ENCODE measurements at regions not wholly inside any gene's neighbourhood (a gene's known extent, or its start where the extent isn't known, plus 50 kb on each side); places are given as distances from the start of the nearest gene placed in this dataset.
"Not testable (repeated sequence)": the region's sequence is repeated elsewhere in the genome, so short reads cannot be mapped to it uniquely, and the experiment has no call there.

DNA sequence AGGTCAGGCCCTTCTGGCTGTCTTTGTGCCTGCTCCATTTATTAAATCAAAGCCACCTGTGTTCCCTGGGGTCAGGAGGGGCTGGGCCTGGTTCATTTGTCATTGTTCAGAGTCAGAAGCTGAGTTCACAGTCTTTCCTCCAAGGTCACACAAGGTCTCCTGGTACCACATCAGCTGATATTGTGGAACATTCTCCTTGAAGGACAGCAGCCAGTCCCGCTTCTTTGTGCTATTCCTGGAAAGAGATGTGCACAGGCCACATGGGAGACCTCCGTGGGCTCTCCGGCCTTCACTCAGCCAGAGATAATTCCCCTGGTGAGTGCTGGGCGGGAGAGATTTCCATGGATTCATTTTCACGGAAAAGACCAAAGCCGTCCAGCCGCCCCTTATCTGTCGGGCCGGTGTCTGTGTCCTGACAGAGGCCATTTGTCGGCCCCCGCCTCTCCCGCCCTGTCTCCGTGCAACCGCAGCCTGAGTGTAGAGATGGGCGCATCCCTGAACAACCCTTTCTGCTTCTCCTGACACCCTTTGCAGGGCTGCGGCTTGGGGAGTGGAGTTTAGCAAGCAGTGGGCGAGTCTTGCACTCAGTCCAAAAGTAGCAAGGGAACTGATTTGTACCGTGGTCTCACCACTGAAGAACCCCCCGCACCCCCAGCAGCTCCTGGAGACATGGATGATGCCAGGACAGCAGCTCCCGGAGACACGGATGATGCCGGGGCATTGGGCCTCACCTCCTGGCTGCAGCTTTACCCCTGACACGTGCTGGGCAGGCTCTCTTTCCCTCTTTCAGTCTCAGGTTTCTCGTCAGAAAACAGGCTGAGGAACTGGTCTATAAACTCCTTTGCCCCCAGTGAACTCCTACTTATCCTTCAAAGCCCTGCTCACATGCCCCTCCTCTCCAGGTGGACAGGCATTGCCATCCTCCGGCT is 198.4 kb downstream of the LAT start:
- not testable (repeated sequence) for DNase-seq (ENCODE audit: low read depth in 2 of 2)

- DNase-seq (ENCODE audit: low read depth in 2 of 2), result no peak
These were observed 197.6 kb downstream of the LAT start for GRCh38 chr16:29182501-29182900.

- not testable (repeated sequence) for DNase-seq (ENCODE audit: low read depth in 2 of 2)
These were observed 197.1 kb downstream of the LAT start for GRCh38 chr16:29181921-29182411.

GRCh38 chr16:29181254-29181780 is 196.5 kb downstream of the LAT start:
- DNase-seq (ENCODE audit: low read depth in 2 of 2), result not testable (repeated sequence)

DNA sequence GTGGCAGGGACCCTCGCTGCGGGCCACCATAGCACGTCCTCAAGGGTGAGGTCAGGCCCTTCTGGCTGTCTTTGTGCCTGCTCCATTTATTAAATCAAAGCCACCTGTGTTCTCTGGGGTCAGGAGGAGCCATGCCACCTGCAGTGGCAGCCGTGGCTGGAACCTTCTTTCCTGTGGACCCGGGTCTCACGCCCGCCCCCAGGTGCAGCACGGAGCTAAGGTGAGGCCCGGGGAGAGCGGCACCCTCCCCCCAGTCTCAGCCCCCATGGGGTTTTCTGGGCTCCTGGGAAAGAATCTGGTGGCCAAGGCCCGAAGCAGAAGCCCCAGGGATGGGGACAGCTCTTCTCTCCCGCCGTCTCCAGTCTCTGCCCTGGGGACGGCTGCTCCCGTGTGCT is 195.4 kb downstream of the LAT start:
- DNase-seq (ENCODE audit: low read depth in 2 of 2), result not testable (repeated sequence)

- DNase-seq (ENCODE audit: low read depth in 2 of 2), result not testable (repeated sequence)
These were observed 194.8 kb downstream of the LAT start for GRCh38 chr16:29179401-29180205.

GRCh38 chr16:29177888-29178726 is 193.3 kb downstream of the LAT start:
- DNase-seq (ENCODE audit: low read depth in 2 of 2), result not testable (repeated sequence)

GRCh38 chr16:29177203-29177887 is 192.5 kb downstream of the LAT start:
- not testable (repeated sequence) for DNase-seq (ENCODE audit: low read depth in 2 of 2)

DNA sequence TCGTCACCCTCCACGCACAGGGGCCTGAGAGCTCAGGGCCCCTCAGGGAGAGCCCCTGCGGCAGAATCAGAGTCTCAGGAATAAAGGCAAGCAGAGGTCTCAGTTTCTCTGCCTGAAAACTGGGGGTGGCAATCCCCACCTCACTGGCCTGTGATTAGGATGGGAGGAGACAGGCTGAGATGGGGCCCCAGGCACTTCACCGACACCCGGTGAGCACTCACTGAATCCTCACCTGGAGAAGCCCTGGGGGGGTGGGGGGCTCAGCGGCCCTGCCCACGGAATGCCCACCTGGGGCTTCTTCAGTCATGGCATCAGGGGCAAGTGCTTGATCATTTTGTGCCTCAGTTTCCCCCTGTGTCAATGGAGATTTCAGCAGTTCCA is 192.0 kb downstream of the LAT start:
- DNase-seq (ENCODE audit: low read depth in 2 of 2), result not testable (repeated sequence)

DNA sequence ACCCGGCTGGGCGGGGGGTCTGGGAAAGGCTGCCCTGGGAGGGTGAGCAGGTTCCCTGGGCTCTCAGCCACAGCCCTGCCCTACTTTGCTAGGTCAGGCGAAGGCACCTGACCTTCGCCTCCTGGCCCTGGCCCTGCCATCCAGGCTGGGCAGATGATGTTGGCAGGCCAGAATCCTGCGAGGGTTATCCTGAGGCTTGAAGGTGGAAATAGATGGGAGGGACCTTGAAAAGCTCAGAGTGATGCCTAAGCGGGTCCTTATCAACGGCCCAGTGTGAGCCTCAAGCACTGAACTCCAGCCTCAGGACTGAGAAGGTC is 191.3 kb downstream of the LAT start:
- DNase-seq (ENCODE audit: low read depth in 2 of 2), result not testable (repeated sequence)

DNA sequence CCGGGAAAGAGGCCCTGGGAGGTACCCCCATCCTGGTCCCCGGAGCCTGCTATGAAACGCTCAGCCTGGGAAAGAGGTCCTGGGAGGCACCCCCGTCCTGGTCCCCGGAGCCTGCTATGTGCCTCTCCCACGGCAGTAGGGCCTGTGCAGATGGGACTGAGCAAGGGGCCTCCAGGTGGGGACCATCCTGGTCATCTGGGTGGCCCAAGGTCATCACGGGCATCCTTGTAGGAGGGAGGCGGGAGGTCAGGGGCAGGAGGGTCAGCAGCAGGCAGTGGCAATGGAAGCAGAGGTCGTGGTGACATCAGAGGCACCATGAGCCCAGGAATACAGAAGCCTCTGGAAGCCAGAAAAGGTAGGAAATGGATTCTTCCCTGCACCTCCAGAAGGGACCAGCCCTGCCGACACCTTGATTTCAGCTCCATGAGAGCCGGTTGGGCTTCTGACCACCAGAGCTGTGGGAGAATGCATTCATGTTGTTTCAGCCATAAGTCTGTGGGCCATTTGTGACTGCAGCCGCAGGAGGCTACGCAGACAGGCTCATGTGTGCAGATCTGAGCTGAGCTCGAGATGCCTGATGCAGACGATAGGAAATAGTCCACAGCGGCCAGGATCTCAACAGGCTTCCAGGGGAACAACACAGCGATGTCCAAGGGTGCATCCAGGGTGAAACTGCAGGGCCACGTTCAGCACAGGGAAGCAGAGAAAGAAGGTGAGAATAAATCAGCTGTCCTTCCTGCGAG is 190.7 kb downstream of the LAT start:
- DNase-seq (ENCODE audit: low read depth in 2 of 2), result not testable (repeated sequence)

- not testable (repeated sequence) for DNase-seq (ENCODE audit: low read depth in 2 of 2)
These were observed 188.8 kb downstream of the LAT start for GRCh38 chr16:29173371-29174305.

GRCh38 chr16:29172098-29172724 is 187.4 kb downstream of the LAT start:
- DNase-seq (ENCODE audit: low read depth in 2 of 2), result not testable (repeated sequence)

DNA sequence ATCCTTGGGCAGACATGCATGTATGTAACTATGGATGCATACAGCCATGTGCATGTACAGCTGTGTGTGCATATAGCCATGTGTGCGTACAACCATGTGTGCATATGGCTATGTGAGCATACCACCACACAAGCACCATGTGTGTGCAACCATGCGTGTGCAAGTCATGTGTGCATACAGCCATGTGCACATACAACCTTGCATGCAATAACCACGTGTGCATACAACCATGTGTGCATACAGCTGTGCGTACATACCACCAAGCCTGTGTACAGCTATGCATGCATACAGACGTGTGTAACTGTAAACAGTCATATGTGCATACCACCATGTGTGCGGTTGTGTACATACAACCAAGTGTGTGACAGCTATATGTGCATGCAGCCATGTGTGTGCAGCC is 186.4 kb downstream of the LAT start:
- not testable (repeated sequence) for DNase-seq (ENCODE audit: low read depth in 2 of 2)

DNA sequence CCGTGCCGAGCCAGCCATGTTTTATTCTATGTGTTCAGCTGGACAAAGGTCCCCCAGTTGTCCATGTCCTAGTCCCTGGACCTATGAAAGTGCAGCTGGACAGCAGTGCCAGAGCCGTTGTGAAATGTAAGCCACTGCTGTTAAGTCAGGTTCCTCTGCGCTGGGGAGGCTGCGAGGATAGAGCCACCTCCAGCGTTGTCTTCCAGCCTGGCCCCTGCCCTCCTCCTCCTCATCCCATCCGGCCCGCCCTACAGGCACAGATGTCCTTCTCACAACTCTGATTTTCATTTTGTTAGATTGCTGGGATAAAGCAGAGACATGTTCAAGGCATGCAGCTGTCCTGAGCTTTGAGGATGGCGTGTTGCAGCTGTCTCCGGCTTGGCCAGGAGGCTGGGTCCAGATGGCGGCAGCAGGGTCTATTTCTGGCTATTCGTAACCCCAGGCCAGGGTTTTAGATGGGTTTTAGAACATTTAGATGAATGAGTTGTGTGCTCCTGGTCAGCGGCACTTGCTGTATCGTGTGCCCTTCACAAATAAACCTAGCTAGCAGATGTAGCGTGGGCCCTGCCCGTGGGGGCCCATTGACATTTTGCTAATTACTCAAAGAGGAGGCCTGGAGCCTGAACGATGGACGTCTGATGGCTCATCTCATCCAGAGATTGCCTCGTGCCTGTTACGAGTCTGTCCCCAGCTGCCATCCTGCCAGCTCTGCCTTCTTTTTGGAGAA is 185.7 kb downstream of the LAT start:
- not testable (repeated sequence) for DNase-seq (ENCODE audit: low read depth in 2 of 2)

DNA sequence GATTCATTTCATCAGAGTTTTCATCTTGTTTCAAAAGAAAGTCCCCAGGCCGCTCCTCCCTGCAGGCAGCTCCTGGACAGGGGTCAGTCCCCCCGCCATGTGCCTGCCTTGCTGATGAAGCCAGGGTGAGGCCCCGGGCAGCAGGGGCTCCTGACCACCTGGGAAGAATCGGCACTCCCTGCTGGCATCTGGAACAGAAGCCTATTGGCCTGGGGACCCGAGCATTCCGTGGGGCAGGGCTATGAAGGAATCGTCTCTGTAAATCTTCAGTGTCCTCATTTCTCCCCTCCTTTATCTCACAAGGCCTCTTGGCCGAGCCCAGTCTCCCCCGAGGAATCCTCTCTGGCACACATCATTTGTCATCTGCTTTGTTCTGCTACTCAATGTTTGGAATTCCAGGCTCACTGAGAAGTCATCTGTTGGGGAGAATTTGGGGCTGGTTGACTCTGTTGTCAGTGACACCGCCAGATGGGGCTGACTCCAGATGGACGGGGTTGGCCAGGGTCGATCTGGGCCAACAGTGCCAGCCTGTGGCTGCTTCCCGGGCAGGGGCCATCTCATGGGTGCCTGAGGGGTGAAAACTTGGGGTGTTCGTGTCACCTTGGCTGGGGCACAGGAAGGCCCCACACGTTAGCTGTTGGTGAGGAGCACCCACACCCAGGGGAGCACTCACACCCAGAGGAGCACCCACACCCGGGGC is 184.6 kb downstream of the LAT start:
- DNase-seq (ENCODE audit: low read depth in 2 of 2), result not testable (repeated sequence)
